Amygdala (tissue), 56 donors: ENCODE measurements at regions not wholly inside any gene's neighbourhood (a gene's known extent, or its start where the extent isn't known, plus 50 kb on each side); places are given as distances from the start of the nearest gene placed in this dataset.

Experiments
- DNase-seq, 56 donors: peaks; one replicate each; lab custom pipeline; 2025; lab: John Stamatoyannopoulos, UW

GRCh38 chr3:25064681-25065080 lies 363.4 kb upstream of the RARB start:
- no peak for DNase-seq

- DNase-seq: no peak
Observed at GRCh38 chr3:25069970-25070369, 358.1 kb upstream of the RARB start.

GRCh38 chr3:25071846-25072245 lies 356.2 kb upstream of the RARB start:
- no peak for DNase-seq

GRCh38 chr3:25073423-25073822 lies 354.6 kb upstream of the RARB start:
- DNase-seq: no peak

GRCh38 chr3:25074149-25074548 lies 353.9 kb upstream of the RARB start:
- no peak for DNase-seq

GRCh38 chr3:25080461-25080860 lies 347.6 kb upstream of the RARB start:
- DNase-seq: no peak

GRCh38 chr3:25084016-25084415 lies 344.0 kb upstream of the RARB start:
- DNase-seq: no peak

GRCh38 chr3:25086721-25087120 lies 341.3 kb upstream of the RARB start:
- no peak for DNase-seq

GRCh38 chr3:25088284-25088683 lies 339.8 kb upstream of the RARB start:
- DNase-seq: no peak

GRCh38 chr3:25090698-25091453 lies 337.2 kb upstream of the RARB start:
- no peak for DNase-seq

GRCh38 chr3:25091934-25092333 lies 336.1 kb upstream of the RARB start:
- no peak for DNase-seq

GRCh38 chr3:25094932-25095685 lies 333.0 kb upstream of the RARB start:
- DNase-seq: no peak

- DNase-seq: no peak
Observed at GRCh38 chr3:25096536-25096935, 331.5 kb upstream of the RARB start.

- no peak for DNase-seq
Observed at GRCh38 chr3:25097023-25097422, 331.0 kb upstream of the RARB start.

GRCh38 chr3:25099666-25100065 lies 328.4 kb upstream of the RARB start:
- DNase-seq: no peak

- no peak for DNase-seq
Observed at GRCh38 chr3:25103391-25103790, 324.7 kb upstream of the RARB start.

- DNase-seq: no peak
Observed at GRCh38 chr3:25107918-25108617, 320.0 kb upstream of the RARB start.

- DNase-seq: no peak
Observed at GRCh38 chr3:25110642-25111041, 317.4 kb upstream of the RARB start.

GRCh38 chr3:25113891-25114290 lies 314.2 kb upstream of the RARB start:
- no peak for DNase-seq

- no peak for DNase-seq
Observed at GRCh38 chr3:25114532-25114931, 313.5 kb upstream of the RARB start.

- DNase-seq: no peak
Observed at GRCh38 chr3:25117005-25117593, 311.0 kb upstream of the RARB start.
